ENCODE measurements at regions not wholly inside any gene's neighbourhood (a gene's known extent, or its start where the extent isn't known, plus 50 kb on each side); places are given as distances from the start of the nearest gene placed in this dataset.

- no peak for TF ChIP-seq TAF1 (IDR thresholded peaks at IDR 0.05; ENCODE audit: borderline replicate concordance, insufficient read depth, low read length)
- TF ChIP-seq REST (IDR thresholded peaks at IDR 0.05; ENCODE audit: insufficient read depth in 1 of 2, low read depth in 2 of 2, low read length in 2 of 2): no peak
- no peak for TF ChIP-seq POLR2AphosphoS5 (IDR thresholded peaks at IDR 0.05; ENCODE audit: low read depth, low read length)
- no peak for TF ChIP-seq SIN3A (IDR thresholded peaks at IDR 0.05; ENCODE audit: borderline replicate concordance, insufficient read depth, low read length)
- TF ChIP-seq FOXP2 (optimal IDR thresholded peaks at IDR 0.05; ENCODE audit: borderline replicate concordance, extremely low read depth, extremely low read length, insufficient read depth): no peak
Measured at GRCh38 chr14:39615352-39615751, 183.1 kb upstream of the FBXO33 start.

GRCh38 chr14:39614297-39614923 is 182.2 kb upstream of the FBXO33 start:
- TF ChIP-seq TAF1 (IDR thresholded peaks at IDR 0.05; ENCODE audit: borderline replicate concordance, insufficient read depth, low read length): no peak
- TF ChIP-seq POLR2AphosphoS5 (IDR thresholded peaks at IDR 0.05; ENCODE audit: low read depth, low read length): no peak
- TF ChIP-seq FOXP2 (optimal IDR thresholded peaks at IDR 0.05; ENCODE audit: borderline replicate concordance, extremely low read depth, extremely low read length, insufficient read depth): no peak

GRCh38 chr14:39609119-39609518 is 176.9 kb upstream of the FBXO33 start:
- no peak for TF ChIP-seq POLR2AphosphoS5 (IDR thresholded peaks at IDR 0.05; ENCODE audit: low read depth, low read length)
- no peak for TF ChIP-seq SIN3A (IDR thresholded peaks at IDR 0.05; ENCODE audit: borderline replicate concordance, insufficient read depth, low read length)
- TF ChIP-seq FOXP2 (optimal IDR thresholded peaks at IDR 0.05; ENCODE audit: borderline replicate concordance, extremely low read depth, extremely low read length, insufficient read depth): no peak
- no peak for TF ChIP-seq REST (IDR thresholded peaks at IDR 0.05; ENCODE audit: insufficient read depth in 1 of 2, low read depth in 2 of 2, low read length in 2 of 2)
- no peak for TF ChIP-seq TAF1 (IDR thresholded peaks at IDR 0.05; ENCODE audit: borderline replicate concordance, insufficient read depth, low read length)

- TF ChIP-seq TAF1 (IDR thresholded peaks at IDR 0.05; ENCODE audit: borderline replicate concordance, insufficient read depth, low read length) (no peak), POLR2AphosphoS5 (IDR thresholded peaks at IDR 0.05; ENCODE audit: low read depth, low read length) (no peak), FOXP2 (optimal IDR thresholded peaks at IDR 0.05; ENCODE audit: borderline replicate concordance, extremely low read depth, extremely low read length, insufficient read depth) (no peak), REST (IDR thresholded peaks at IDR 0.05; ENCODE audit: insufficient read depth in 1 of 2, low read depth in 2 of 2, low read length in 2 of 2) (no peak), SIN3A (IDR thresholded peaks at IDR 0.05; ENCODE audit: borderline replicate concordance, insufficient read depth, low read length) (no peak)
Measured at GRCh38 chr14:39607978-39608377, 175.7 kb upstream of the FBXO33 start.

GRCh38 chr14:39603942-39604341 is 171.7 kb upstream of the FBXO33 start:
- TF ChIP-seq TAF1 (IDR thresholded peaks at IDR 0.05; ENCODE audit: borderline replicate concordance, insufficient read depth, low read length): no peak
- no peak for TF ChIP-seq SIN3A (IDR thresholded peaks at IDR 0.05; ENCODE audit: borderline replicate concordance, insufficient read depth, low read length)
- TF ChIP-seq REST (IDR thresholded peaks at IDR 0.05; ENCODE audit: insufficient read depth in 1 of 2, low read depth in 2 of 2, low read length in 2 of 2): no peak
- TF ChIP-seq FOXP2 (optimal IDR thresholded peaks at IDR 0.05; ENCODE audit: borderline replicate concordance, extremely low read depth, extremely low read length, insufficient read depth): no peak
- no peak for TF ChIP-seq POLR2AphosphoS5 (IDR thresholded peaks at IDR 0.05; ENCODE audit: low read depth, low read length)

All from PFSK-1 (cell line).